Kidney (tissue), 13 donors: ENCODE measurements at regions not wholly inside any gene's neighbourhood (a gene's known extent, or its start where the extent isn't known, plus 50 kb on each side); places are given as distances from the start of the nearest gene placed in this dataset.

Source experiments
- DNase-seq, 5 donors: peaks; one replicate each; pipeline ENCODE4 v3.0.0-alpha.2; 2013 to 2020
- FAIRE-seq: peaks from 2 replicates; lab custom pipeline; 2012; peaks lifted over from hg19 to GRCh38; lab: Jason Lieb, UNC
- H3K27ac ChIP-seq, 2 donors: one replicate each; pipeline ENCODE4 v1.7.0; 2013; ENCODE audit warnings: low read depth in 2 of 2, low read length in 2 of 2, inconsistent platforms in 1 of 2
- H3K27me3 ChIP-seq: one replicate; pipeline ENCODE4 v1.7.1; 2013; ENCODE audit warnings: low read length, inconsistent platforms; ENCODE audit not compliant: control insufficient read depth, insufficient read depth
- H3K36me3 ChIP-seq, 3 donors: one replicate each; pipeline versions ENCODE4 v1.7.0 to v1.7.1; 2013; ENCODE audit warnings: low read length in 3 of 3, control low read depth in 1 of 3, inconsistent platforms in 1 of 3; ENCODE audit not compliant: insufficient read depth in 3 of 3, control insufficient read depth in 2 of 3
- H3K4me1 ChIP-seq, 3 donors: one replicate each; pipeline versions ENCODE4 v1.7.0 to v1.7.1; 2013; ENCODE audit warnings: low read length in 3 of 3, inconsistent platforms in 1 of 3, low read depth in 1 of 3; ENCODE audit not compliant: control insufficient read depth in 2 of 3, insufficient read depth in 2 of 3
- H3K4me3 ChIP-seq, 3 donors: one replicate each; pipeline versions ENCODE4 v1.7.0 to v1.8.1; 2013; ENCODE audit warnings: low read length in 3 of 3, control low read depth in 1 of 3, inconsistent platforms in 1 of 3
- H3K9ac ChIP-seq, 3 donors: one replicate each; pipeline versions ENCODE4 v1.7.0 to v1.7.1; 2013; ENCODE audit warnings: low read length in 3 of 3, control low read depth in 1 of 3, inconsistent platforms in 1 of 3
- H3K9me3 ChIP-seq, 3 donors: one replicate each; pipeline versions ENCODE4 v1.7.0 to v1.7.1; 2013; ENCODE audit warnings: low read length in 3 of 3, control low read depth in 1 of 3, inconsistent platforms in 1 of 3; ENCODE audit not compliant: control insufficient read depth in 2 of 3, insufficient read depth in 1 of 3
- intact Hi-C: fragments of 100-400 bp; cut with DNase I; formaldehyde crosslinking; loops from one replicate; pipeline ENCODE4 v1.11.1; 2022
- TF ChIP-seq, protein P1 (sequence below): IDR thresholded peaks from 3 replicates; pipeline ENCODE4 v1.5.1; 2012; ENCODE audit warnings: mild to moderate bottlenecking, moderate library complexity, borderline replicate concordance; ENCODE audit not compliant: insufficient read depth; ENCODE audit errors: extremely low read depth
- donor health status: control.
- donor health status: control.
- donor health status: control.
- donor health status: control.
- donor health status: control.
- donor health status: DM: yes; HTN: yes; CAD: no.
- donor health status: Normal renal cell carcinoma (clear cell type).

DNA sequence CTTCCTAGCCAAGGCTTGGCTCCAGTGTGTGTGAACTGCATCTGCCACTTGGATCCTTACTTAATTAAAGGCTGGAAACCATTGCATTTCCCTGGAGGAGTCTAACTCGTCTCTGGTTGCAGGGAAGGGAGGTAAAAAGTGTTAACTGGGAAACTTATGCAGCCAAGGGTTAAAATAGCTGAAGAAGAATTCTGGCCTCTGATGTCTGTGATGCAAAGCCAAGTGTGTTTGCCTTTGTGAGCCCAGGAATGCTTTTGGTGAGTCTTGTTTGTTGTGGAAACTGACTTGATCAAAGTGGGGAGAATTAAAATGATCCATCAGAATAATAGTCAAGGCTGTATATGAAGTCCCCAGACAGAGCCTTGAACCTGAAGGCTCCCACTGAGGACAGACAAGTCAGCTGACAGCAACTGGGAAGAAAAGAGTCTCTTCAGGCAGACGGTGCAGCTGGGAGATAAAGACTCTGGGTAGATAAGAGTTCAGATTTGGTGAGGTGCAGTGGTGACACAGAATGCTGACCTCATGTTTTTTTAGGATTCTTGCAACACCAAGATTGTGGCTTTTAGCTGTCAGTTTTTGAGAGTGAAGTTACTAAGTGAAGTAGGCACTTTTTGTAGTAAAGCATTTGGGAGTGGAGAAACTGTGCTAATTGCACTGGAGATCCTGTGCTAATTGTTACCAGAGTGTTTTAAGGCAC, 59.5 kb upstream of the WLS start:
- DNase-seq = no peak

DNA sequence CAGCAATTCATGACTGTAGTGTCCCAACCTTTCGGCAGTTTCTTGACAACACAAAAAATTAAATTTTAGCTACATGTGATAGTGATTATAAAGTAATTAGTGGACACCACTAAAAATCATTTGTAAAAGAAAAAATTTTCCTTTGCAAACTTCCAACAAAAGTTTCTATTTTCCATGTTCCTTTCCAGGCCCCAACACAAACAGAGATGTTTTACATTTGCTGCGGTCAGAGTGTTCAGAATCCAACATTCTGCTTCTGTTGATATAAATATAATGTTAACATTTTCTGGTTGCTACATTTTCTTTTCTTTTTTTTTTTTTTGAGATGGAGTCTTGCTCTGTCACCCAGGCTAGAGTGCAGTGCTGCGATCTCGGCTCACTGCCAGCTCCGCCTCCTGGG, 54.9 kb upstream of the WLS start:
- DNase-seq (no peak), FAIRE-seq (no peak)
- Histone ChIP-seq H3K27ac (no peak overlapping the region), H3K36me3 (no peaks in the 10 kb centered on the region), H3K9me3 (no peaks in the 10 kb centered on the region), H3K27me3 (no peaks in the 10 kb centered on the region), H3K4me3 (no peak overlapping the region), H3K9ac (no peak overlapping the region), H3K4me1 (no peaks in the 10 kb centered on the region)
- intact Hi-C loops = no loop called here
- TF ChIP-seq, protein P1, sequence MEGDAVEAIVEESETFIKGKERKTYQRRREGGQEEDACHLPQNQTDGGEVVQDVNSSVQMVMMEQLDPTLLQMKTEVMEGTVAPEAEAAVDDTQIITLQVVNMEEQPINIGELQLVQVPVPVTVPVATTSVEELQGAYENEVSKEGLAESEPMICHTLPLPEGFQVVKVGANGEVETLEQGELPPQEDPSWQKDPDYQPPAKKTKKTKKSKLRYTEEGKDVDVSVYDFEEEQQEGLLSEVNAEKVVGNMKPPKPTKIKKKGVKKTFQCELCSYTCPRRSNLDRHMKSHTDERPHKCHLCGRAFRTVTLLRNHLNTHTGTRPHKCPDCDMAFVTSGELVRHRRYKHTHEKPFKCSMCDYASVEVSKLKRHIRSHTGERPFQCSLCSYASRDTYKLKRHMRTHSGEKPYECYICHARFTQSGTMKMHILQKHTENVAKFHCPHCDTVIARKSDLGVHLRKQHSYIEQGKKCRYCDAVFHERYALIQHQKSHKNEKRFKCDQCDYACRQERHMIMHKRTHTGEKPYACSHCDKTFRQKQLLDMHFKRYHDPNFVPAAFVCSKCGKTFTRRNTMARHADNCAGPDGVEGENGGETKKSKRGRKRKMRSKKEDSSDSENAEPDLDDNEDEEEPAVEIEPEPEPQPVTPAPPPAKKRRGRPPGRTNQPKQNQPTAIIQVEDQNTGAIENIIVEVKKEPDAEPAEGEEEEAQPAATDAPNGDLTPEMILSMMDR = no peak

More for the DNA sequence above, 59.5 kb upstream of the WLS start:
- Histone ChIP-seq H3K27ac (no peak overlapping the region), H3K9me3 (no peaks in the 10 kb centered on the region), H3K27me3 (no peaks in the 10 kb centered on the region), H3K36me3 (no peaks in the 10 kb centered on the region), H3K9ac (no peak overlapping the region), H3K4me3 (no peak overlapping the region), H3K4me1 (no peaks in the 10 kb centered on the region)
- no peak for FAIRE-seq
- intact Hi-C loops = no loop called here
- TF ChIP-seq, protein P1 = no peak

DNA sequence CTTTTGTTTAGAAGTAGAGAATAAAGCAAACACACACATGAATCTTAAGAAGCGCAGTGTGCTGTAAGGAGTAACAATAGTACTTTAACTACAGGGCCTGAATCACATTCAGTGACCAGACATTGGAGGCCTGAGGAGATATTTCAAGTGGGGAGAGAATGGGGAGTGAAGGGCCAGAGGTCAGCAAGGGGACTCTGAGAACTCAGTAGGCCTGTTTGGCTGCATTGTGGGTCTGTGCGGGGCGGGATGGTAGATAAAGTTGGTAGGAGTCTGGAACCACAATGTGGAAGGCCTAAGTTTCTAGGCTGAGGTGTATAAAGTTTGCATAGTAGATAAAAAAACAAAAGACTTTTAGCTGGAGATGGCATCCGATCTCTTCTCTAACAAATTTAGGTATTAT, 52.7 kb upstream of the WLS start:
- intact Hi-C loops = no loop called here
- Histone ChIP-seq H3K36me3 (no peaks in the 10 kb centered on the region), H3K27me3 (no peaks in the 10 kb centered on the region), H3K27ac (no peak overlapping the region), H3K4me3 (no peak overlapping the region), H3K9me3 (no peaks in the 10 kb centered on the region), H3K9ac (no peak overlapping the region), H3K4me1 (no peaks in the 10 kb centered on the region)
- no peak for DNase-seq
- no peak for FAIRE-seq
- TF ChIP-seq, protein P1 = no peak
